ENCODE measurements at regions not wholly inside any gene's neighbourhood (a gene's known extent, or its start where the extent isn't known, plus 50 kb on each side); places are given as distances from the start of the nearest gene placed in this dataset.

- no peaks in the 10 kb centered on the region for H3K27me3 Mint-ChIP-seq
- H3K27ac Mint-ChIP-seq = no peak overlapping the region
- H3K4me3 Mint-ChIP-seq = no peak overlapping the region
- no peaks in the 10 kb centered on the region for H3K36me3 Mint-ChIP-seq (ENCODE audit: low read depth)
- H3K4me1 Mint-ChIP-seq (ENCODE audit: low read depth) = peaks cover 41% of the 10 kb centered on the region
- no peaks in the 10 kb centered on the region for H3K9me3 Mint-ChIP-seq
Observed at GRCh38 chr19:46931202-46931601, 70.4 kb downstream of the ARHGAP35 start.

GRCh38 chr19:46932346-46932745, 71.5 kb downstream of the ARHGAP35 start:
- Mint-ChIP-seq H3K27me3 (no peaks in the 10 kb centered on the region), H3K27ac (no peak overlapping the region), H3K36me3 (ENCODE audit: low read depth) (peaks cover under 1% of the 10 kb centered on the region), H3K4me3 (no peak overlapping the region), H3K4me1 (ENCODE audit: low read depth) (peaks cover 45% of the 10 kb centered on the region), H3K9me3 (no peaks in the 10 kb centered on the region)

- no peaks in the 10 kb centered on the region for H3K27me3 Mint-ChIP-seq
- H3K4me1 Mint-ChIP-seq (ENCODE audit: low read depth) = peaks cover 43% of the 10 kb centered on the region
- H3K4me3 Mint-ChIP-seq = peak overlapping the region; percentile 61
- H3K36me3 Mint-ChIP-seq (ENCODE audit: low read depth) = peaks cover 14% of the 10 kb centered on the region
- H3K9me3 Mint-ChIP-seq = no peaks in the 10 kb centered on the region
- peak overlapping the region; percentile 65 for H3K27ac Mint-ChIP-seq
Observed at GRCh38 chr19:46935066-46935663, 74.4 kb downstream of the ARHGAP35 start.

GRCh38 chr19:46943150-46943946, 76.3 kb upstream of the NPAS1 start:
- Mint-ChIP-seq H3K27ac (no peak overlapping the region), H3K36me3 (ENCODE audit: low read depth) (peaks cover 19% of the 10 kb centered on the region)

GRCh38 chr19:46944123-46944748, 75.4 kb upstream of the NPAS1 start:
- no peak overlapping the region for H3K27ac Mint-ChIP-seq
- H3K36me3 Mint-ChIP-seq (ENCODE audit: low read depth) = peaks cover 19% of the 10 kb centered on the region
- peaks cover 8% of the 10 kb centered on the region for H3K4me1 Mint-ChIP-seq (ENCODE audit: low read depth)
- H3K27me3 Mint-ChIP-seq = no peaks in the 10 kb centered on the region
- H3K9me3 Mint-ChIP-seq = no peaks in the 10 kb centered on the region
- no peak overlapping the region for H3K4me3 Mint-ChIP-seq

More at GRCh38 chr19:46943150-46943946, 76.3 kb upstream of the NPAS1 start:
- no peaks in the 10 kb centered on the region for H3K27me3 Mint-ChIP-seq
- H3K4me1 Mint-ChIP-seq (ENCODE audit: low read depth) = peaks cover 8% of the 10 kb centered on the region
- no peaks in the 10 kb centered on the region for H3K9me3 Mint-ChIP-seq
- H3K4me3 Mint-ChIP-seq = no peak overlapping the region

GRCh38 chr19:46944918-46945628, 74.6 kb upstream of the NPAS1 start:
- H3K36me3 Mint-ChIP-seq (ENCODE audit: low read depth) = peaks cover 15% of the 10 kb centered on the region
- no peak overlapping the region for H3K4me3 Mint-ChIP-seq
- H3K4me1 Mint-ChIP-seq (ENCODE audit: low read depth) = peaks cover 16% of the 10 kb centered on the region
- H3K9me3 Mint-ChIP-seq = no peaks in the 10 kb centered on the region
- H3K27me3 Mint-ChIP-seq = no peaks in the 10 kb centered on the region
- no peak overlapping the region for H3K27ac Mint-ChIP-seq

- no peaks in the 10 kb centered on the region for H3K9me3 Mint-ChIP-seq
- no peaks in the 10 kb centered on the region for H3K27me3 Mint-ChIP-seq
- peaks cover 24% of the 10 kb centered on the region for H3K4me1 Mint-ChIP-seq (ENCODE audit: low read depth)
- H3K4me3 Mint-ChIP-seq = no peak overlapping the region
- peaks cover 11% of the 10 kb centered on the region for H3K36me3 Mint-ChIP-seq (ENCODE audit: low read depth)
- no peak overlapping the region for H3K27ac Mint-ChIP-seq
Observed at GRCh38 chr19:46945694-46946489, 73.7 kb upstream of the NPAS1 start.

GRCh38 chr19:46946611-46947238, 72.9 kb upstream of the NPAS1 start:
- H3K4me1 Mint-ChIP-seq (ENCODE audit: low read depth) = peaks cover 33% of the 10 kb centered on the region
- peaks cover 8% of the 10 kb centered on the region for H3K36me3 Mint-ChIP-seq (ENCODE audit: low read depth)
- no peaks in the 10 kb centered on the region for H3K9me3 Mint-ChIP-seq
- no peak overlapping the region for H3K4me3 Mint-ChIP-seq
- H3K27ac Mint-ChIP-seq = no peak overlapping the region
- H3K27me3 Mint-ChIP-seq = no peaks in the 10 kb centered on the region

- no peaks in the 10 kb centered on the region for H3K27me3 Mint-ChIP-seq
- H3K9me3 Mint-ChIP-seq = no peaks in the 10 kb centered on the region
- no peak overlapping the region for H3K27ac Mint-ChIP-seq
- peaks cover 34% of the 10 kb centered on the region for H3K4me1 Mint-ChIP-seq (ENCODE audit: low read depth)
- peaks cover 8% of the 10 kb centered on the region for H3K36me3 Mint-ChIP-seq (ENCODE audit: low read depth)
- no peak overlapping the region for H3K4me3 Mint-ChIP-seq
Observed at GRCh38 chr19:46947866-46948265, 71.8 kb upstream of the NPAS1 start.

GRCh38 chr19:46950526-46951170, 69.0 kb upstream of the NPAS1 start:
- Mint-ChIP-seq H3K36me3 (ENCODE audit: low read depth) (no peaks in the 10 kb centered on the region), H3K27me3 (no peaks in the 10 kb centered on the region), H3K4me3 (peak overlapping the region; percentile 4), H3K27ac (peak overlapping the region; percentile 24), H3K9me3 (no peaks in the 10 kb centered on the region), H3K4me1 (ENCODE audit: low read depth) (peaks cover 54% of the 10 kb centered on the region)

GRCh38 chr19:46951171-46951986, 68.3 kb upstream of the NPAS1 start:
- Mint-ChIP-seq H3K36me3 (ENCODE audit: low read depth) (no peaks in the 10 kb centered on the region), H3K27me3 (no peaks in the 10 kb centered on the region), H3K9me3 (no peaks in the 10 kb centered on the region), H3K27ac (peak overlapping the region; percentile 10), H3K4me3 (peak overlapping the region; percentile 4), H3K4me1 (ENCODE audit: low read depth) (peaks cover 61% of the 10 kb centered on the region)

- H3K36me3 Mint-ChIP-seq (ENCODE audit: low read depth) = no peaks in the 10 kb centered on the region
- H3K4me1 Mint-ChIP-seq (ENCODE audit: low read depth) = peaks cover 69% of the 10 kb centered on the region
- no peak overlapping the region for H3K4me3 Mint-ChIP-seq
- H3K9me3 Mint-ChIP-seq = no peaks in the 10 kb centered on the region
- H3K27me3 Mint-ChIP-seq = no peaks in the 10 kb centered on the region
- H3K27ac Mint-ChIP-seq = no peak overlapping the region
Observed at GRCh38 chr19:46952874-46953273, 66.8 kb upstream of the NPAS1 start.

GRCh38 chr19:46953955-46954501, 65.6 kb upstream of the NPAS1 start:
- Mint-ChIP-seq H3K36me3 (ENCODE audit: low read depth) (no peaks in the 10 kb centered on the region), H3K9me3 (no peaks in the 10 kb centered on the region), H3K27ac (no peak overlapping the region), H3K4me1 (ENCODE audit: low read depth) (peaks cover 75% of the 10 kb centered on the region), H3K4me3 (no peak overlapping the region), H3K27me3 (no peaks in the 10 kb centered on the region)

Measured in stimulated activated naive CD8-positive, alpha-beta T cell treated with anti-CD3 and anti-CD28 coated beads, Interleukin-15, Interleukin-2, amounts not matched to agents 100 ng/mL and 50 ng/mL, for 24 hours (primary cell).